GM12873 (cell line): ENCODE measurements at regions not wholly inside any gene's neighbourhood (a gene's known extent, or its start where the extent isn't known, plus 50 kb on each side); places are given as distances from the start of the nearest gene placed in this dataset.

Experiments used
- TF ChIP-seq, protein P1 (sequence below): IDR thresholded peaks from 2 replicates; pipeline ENCODE4 v1.5.1; 2012; ENCODE audit warnings: low read depth, mild to moderate bottlenecking, moderate library complexity, low read length, control low read depth; ENCODE audit not compliant: insufficient read depth; ENCODE audit errors: missing control alignments

GRCh38 chr3:74115906-74116305 is 491.2 kb upstream of the PDZRN3 start:
- TF ChIP-seq, protein P1, sequence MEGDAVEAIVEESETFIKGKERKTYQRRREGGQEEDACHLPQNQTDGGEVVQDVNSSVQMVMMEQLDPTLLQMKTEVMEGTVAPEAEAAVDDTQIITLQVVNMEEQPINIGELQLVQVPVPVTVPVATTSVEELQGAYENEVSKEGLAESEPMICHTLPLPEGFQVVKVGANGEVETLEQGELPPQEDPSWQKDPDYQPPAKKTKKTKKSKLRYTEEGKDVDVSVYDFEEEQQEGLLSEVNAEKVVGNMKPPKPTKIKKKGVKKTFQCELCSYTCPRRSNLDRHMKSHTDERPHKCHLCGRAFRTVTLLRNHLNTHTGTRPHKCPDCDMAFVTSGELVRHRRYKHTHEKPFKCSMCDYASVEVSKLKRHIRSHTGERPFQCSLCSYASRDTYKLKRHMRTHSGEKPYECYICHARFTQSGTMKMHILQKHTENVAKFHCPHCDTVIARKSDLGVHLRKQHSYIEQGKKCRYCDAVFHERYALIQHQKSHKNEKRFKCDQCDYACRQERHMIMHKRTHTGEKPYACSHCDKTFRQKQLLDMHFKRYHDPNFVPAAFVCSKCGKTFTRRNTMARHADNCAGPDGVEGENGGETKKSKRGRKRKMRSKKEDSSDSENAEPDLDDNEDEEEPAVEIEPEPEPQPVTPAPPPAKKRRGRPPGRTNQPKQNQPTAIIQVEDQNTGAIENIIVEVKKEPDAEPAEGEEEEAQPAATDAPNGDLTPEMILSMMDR, result no peak

DNA sequence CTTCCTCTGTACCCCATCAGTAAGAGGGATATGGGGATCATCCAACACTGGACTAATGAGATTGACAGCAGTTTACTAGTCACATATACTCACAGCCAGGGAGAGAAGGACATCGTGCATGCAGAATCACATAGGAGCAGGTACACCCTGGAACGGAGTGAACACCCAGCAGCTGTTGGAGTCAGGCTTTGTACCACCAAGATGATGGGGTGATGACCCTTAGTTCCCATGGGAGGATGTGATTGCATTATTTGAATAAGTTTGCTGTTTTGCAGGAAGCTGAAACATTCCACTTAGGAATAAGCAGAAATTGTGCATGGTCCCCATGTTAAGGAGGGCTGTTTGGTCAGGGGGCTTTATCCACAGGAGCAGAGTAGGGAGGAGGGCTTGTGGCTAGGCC is 482.7 kb upstream of the PDZRN3 start:
- TF ChIP-seq, protein P1, result no peak

- TF ChIP-seq, protein P1, result no peak
Observed at GRCh38 chr3:74106925-74107324, 482.2 kb upstream of the PDZRN3 start.

GRCh38 chr3:74091204-74091603 is 466.5 kb upstream of the PDZRN3 start:
- TF ChIP-seq, protein P1, result no peak

GRCh38 chr3:74089814-74090213 is 465.1 kb upstream of the PDZRN3 start:
- TF ChIP-seq, protein P1, result no peak

- TF ChIP-seq, protein P1, result no peak
Observed at GRCh38 chr3:74080056-74080461, 455.3 kb upstream of the PDZRN3 start.

GRCh38 chr3:74075241-74075640 is 450.5 kb upstream of the PDZRN3 start:
- TF ChIP-seq, protein P1, result no peak

DNA sequence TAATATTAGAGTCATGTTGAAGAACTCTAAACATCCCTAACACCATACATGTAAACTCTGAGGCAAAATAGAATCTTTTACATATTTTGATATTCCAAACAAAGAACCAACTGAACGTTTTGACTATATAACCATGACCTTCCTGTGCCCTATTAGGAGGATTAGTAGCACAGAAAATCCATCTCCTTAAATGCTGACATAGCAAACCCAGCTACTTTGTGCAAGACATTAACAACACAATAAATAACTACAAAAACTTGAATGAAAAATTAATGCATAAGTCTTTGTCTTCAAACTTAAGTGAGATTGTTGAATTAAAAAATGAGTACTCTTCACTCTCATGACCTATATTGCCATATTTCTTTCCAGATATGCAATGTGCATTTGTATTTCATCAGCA is 450.0 kb upstream of the PDZRN3 start:
- TF ChIP-seq, protein P1, result no peak
